ENCODE measurements at regions not wholly inside any gene's neighbourhood (a gene's known extent, or its start where the extent isn't known, plus 50 kb on each side); places are given as distances from the start of the nearest gene placed in this dataset.
"Not testable (repeated sequence)": the region's sequence is repeated elsewhere in the genome, so short reads cannot be mapped to it uniquely, and the experiment has no call there.

GRCh38 chr1:197850918-197851317, 51.5 kb upstream of the C1orf53 start:
- no peaks in the 10 kb centered on the region for H3K36me3 Mint-ChIP-seq
- ATAC-seq (no peak), DNase-seq (ENCODE audit: low spot score in 2 of 2) (no peak)
- H3K27ac Mint-ChIP-seq, result no peak overlapping the region
- H3K9me3 Mint-ChIP-seq, result no peaks in the 10 kb centered on the region
- no peak overlapping the region for H3K4me3 Mint-ChIP-seq
- H3K4me1 Mint-ChIP-seq, result no peaks in the 10 kb centered on the region

GRCh38 chr1:197850042-197850441, 52.4 kb upstream of the C1orf53 start:
- Mint-ChIP-seq H3K27ac (no peak overlapping the region), H3K36me3 (no peaks in the 10 kb centered on the region), H3K4me3 (no peak overlapping the region), H3K4me1 (no peaks in the 10 kb centered on the region), H3K9me3 (no peaks in the 10 kb centered on the region)
- ATAC-seq (no peak), DNase-seq (ENCODE audit: low spot score in 2 of 2) (no peak)

DNA sequence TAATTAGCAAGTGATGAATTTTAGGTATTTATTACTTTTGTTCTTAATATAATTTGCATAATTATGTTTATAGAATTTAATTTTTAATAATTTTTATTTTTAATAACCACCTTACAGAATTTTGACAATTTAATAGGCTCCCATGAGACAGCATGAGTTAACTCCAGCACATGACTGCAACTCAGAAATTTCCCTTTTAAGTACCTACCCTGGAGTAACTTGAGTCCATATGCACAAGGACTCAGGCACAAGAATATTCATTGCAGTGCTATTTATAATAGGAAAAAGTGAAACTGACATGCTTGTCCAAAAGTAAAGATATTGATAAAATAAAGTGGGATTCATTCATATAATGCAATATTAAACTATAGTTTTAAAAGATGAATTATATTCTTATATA, 54.1 kb upstream of the C1orf53 start:
- DNase-seq (ENCODE audit: low spot score in 2 of 2) (no peak), ATAC-seq (no peak)
- Mint-ChIP-seq H3K36me3 (no peaks in the 10 kb centered on the region), H3K4me1 (no peaks in the 10 kb centered on the region), H3K4me3 (no peak overlapping the region), H3K9me3 (no peaks in the 10 kb centered on the region), H3K27ac (no peak overlapping the region)

GRCh38 chr1:197845886-197846285, 56.5 kb upstream of the C1orf53 start:
- ATAC-seq (no peak), DNase-seq (ENCODE audit: low spot score in 2 of 2) (no peak)
- no peaks in the 10 kb centered on the region for H3K9me3 Mint-ChIP-seq

DNA sequence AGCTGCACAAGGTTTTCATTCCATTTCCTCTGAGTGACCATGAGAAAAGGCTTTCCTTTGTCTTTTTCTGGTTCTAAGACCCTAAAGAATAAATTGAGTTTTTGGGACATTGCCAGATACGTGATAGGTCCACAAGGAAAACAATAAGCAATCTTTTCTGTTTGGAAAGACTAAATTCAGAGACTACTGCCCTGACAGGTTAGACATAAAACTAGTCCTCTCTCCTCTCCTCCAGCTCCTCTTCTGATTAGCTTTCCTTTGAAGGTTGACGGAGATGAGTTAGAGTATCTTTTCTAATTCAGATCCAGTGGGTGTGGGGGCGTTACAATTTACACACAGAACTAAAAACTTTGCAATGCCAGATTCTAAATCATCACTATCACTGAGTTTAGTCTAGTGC, 57.8 kb upstream of the C1orf53 start:
- no peaks in the 10 kb centered on the region for H3K4me1 Mint-ChIP-seq
- no peaks in the 10 kb centered on the region for H3K9me3 Mint-ChIP-seq
- no peak overlapping the region for H3K27ac Mint-ChIP-seq
- no peak for DNase-seq (ENCODE audit: low spot score in 2 of 2)
- H3K36me3 Mint-ChIP-seq, result no peaks in the 10 kb centered on the region
- ATAC-seq, result no peak
- H3K4me3 Mint-ChIP-seq, result no peak overlapping the region

More at GRCh38 chr1:197845886-197846285, 56.5 kb upstream of the C1orf53 start:
- Mint-ChIP-seq H3K27ac (no peak overlapping the region), H3K4me3 (no peak overlapping the region), H3K4me1 (no peaks in the 10 kb centered on the region), H3K36me3 (no peaks in the 10 kb centered on the region)

GRCh38 chr1:197843401-197843800, 59.0 kb upstream of the C1orf53 start:
- Mint-ChIP-seq H3K4me3 (no peak overlapping the region), H3K36me3 (no peaks in the 10 kb centered on the region), H3K27ac (no peak overlapping the region), H3K9me3 (no peaks in the 10 kb centered on the region), H3K4me1 (no peaks in the 10 kb centered on the region)
- DNase-seq (ENCODE audit: low spot score in 2 of 2) (no peak), ATAC-seq (no peak)

DNA sequence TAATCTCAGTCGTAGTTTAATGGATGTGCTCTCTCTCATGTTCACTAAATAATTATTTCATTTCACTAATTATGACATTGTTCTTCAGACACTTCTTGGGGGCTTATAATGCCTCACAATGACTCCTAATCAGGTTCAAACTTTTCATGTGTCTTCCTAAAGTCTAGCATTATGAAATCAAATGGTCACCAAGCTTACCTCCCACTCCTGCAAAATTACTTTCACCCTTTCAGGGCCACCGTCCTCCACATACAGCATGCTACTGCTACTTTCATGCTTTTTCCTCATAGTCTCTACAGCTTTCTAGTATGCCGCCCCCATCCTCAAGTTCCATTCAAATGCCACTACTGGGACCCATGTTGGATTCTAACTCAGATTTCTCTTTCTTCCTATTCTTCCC, 59.8 kb upstream of the C1orf53 start:
- Mint-ChIP-seq H3K4me1 (no peaks in the 10 kb centered on the region), H3K27ac (no peak overlapping the region), H3K4me3 (no peak overlapping the region), H3K36me3 (no peaks in the 10 kb centered on the region), H3K9me3 (no peaks in the 10 kb centered on the region)
- no peak for DNase-seq (ENCODE audit: low spot score in 2 of 2)
- no peak for ATAC-seq

GRCh38 chr1:197841883-197842553, 60.4 kb upstream of the C1orf53 start:
- Mint-ChIP-seq H3K27ac (no peak overlapping the region), H3K4me3 (no peak overlapping the region), H3K4me1 (no peaks in the 10 kb centered on the region), H3K9me3 (no peaks in the 10 kb centered on the region), H3K36me3 (no peaks in the 10 kb centered on the region)
- no peak for DNase-seq (ENCODE audit: low spot score in 2 of 2)
- peak; percentile 36 for ATAC-seq

DNA sequence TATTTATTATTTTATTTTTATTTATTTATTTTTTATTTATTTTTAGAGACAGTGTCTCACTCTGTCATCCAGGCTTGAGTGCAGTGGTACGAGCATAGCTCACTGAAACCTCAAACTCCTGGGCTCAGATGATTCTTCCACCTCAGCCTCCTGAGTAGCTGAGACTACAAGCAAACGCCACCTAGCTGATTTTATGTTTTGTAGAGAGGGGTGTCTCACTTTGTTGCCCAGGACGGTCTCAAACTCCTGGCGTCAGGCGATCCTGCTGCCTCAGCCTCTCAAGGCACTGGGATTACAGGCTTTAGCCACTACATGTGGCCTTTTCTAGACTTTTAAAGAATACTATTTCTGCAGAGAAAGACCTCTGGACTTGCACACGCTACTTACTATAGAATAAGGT, 61.3 kb upstream of the C1orf53 start:
- no peak overlapping the region for H3K27ac Mint-ChIP-seq
- H3K9me3 Mint-ChIP-seq, result no peaks in the 10 kb centered on the region
- no peaks in the 10 kb centered on the region for H3K4me1 Mint-ChIP-seq
- no peak overlapping the region for H3K4me3 Mint-ChIP-seq
- H3K36me3 Mint-ChIP-seq, result no peaks in the 10 kb centered on the region
- no peak for DNase-seq (ENCODE audit: low spot score in 2 of 2)
- no peak for ATAC-seq

GRCh38 chr1:197839786-197840185, 62.6 kb upstream of the C1orf53 start:
- not testable (repeated sequence) for H3K4me1 Mint-ChIP-seq; H3K4me3 Mint-ChIP-seq; ATAC-seq; H3K9me3 Mint-ChIP-seq; H3K36me3 Mint-ChIP-seq; H3K27ac Mint-ChIP-seq; DNase-seq (ENCODE audit: low spot score in 2 of 2)

DNA sequence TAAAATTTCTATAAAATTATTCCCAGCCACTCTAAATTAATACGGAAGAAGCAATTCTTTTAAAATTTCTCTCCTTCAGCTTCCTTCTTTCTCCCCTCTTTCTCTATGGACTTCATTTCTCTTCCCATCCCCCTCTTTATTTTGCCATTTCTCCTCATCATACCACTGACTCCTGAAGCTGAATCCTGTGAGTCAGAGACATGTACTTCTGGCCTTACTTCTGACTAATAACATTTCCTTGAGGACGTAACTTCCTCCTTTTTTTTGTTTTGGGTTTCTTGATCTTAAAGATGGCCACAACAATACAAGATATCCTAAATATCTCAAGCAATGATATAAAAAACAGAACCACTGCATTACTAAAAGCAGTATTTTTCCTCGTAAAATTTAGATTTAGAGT, 63.6 kb upstream of the DENND1B start:
- H3K27ac Mint-ChIP-seq, result no peak overlapping the region
- H3K4me1 Mint-ChIP-seq, result no peaks in the 10 kb centered on the region
- no peak overlapping the region for H3K4me3 Mint-ChIP-seq
- H3K9me3 Mint-ChIP-seq, result no peaks in the 10 kb centered on the region
- ATAC-seq (peak; percentile 57), DNase-seq (ENCODE audit: low spot score in 2 of 2) (no peak)
- H3K36me3 Mint-ChIP-seq, result no peaks in the 10 kb centered on the region

- H3K36me3 Mint-ChIP-seq, result no peaks in the 10 kb centered on the region
- DNase-seq (ENCODE audit: low spot score in 2 of 2) (no peak), ATAC-seq (no peak)
- no peak overlapping the region for H3K4me3 Mint-ChIP-seq
- no peaks in the 10 kb centered on the region for H3K4me1 Mint-ChIP-seq
- H3K27ac Mint-ChIP-seq, result no peak overlapping the region
- no peaks in the 10 kb centered on the region for H3K9me3 Mint-ChIP-seq
These were observed 62.6 kb upstream of the DENND1B start for GRCh38 chr1:197837911-197838310.

DNA sequence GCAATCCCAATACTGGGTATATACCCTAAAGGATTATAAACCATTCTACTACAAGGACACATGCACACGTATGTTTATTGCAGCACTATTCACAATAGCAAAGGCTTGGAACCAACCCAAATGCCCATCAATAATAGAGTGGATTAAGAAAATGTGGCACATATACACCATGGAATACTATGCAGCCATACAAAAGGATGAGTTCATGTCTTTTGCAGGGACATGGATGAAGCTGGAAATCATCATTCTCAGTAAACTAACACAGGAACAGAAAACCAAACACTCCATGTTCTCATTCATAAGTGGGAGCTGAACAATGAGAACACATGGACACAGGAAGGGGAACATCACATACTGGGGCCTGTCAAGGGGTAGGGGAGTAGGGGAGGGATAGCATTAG, 61.1 kb upstream of the DENND1B start:
- not testable (repeated sequence) for H3K36me3 Mint-ChIP-seq, H3K27ac Mint-ChIP-seq, ATAC-seq

DNA sequence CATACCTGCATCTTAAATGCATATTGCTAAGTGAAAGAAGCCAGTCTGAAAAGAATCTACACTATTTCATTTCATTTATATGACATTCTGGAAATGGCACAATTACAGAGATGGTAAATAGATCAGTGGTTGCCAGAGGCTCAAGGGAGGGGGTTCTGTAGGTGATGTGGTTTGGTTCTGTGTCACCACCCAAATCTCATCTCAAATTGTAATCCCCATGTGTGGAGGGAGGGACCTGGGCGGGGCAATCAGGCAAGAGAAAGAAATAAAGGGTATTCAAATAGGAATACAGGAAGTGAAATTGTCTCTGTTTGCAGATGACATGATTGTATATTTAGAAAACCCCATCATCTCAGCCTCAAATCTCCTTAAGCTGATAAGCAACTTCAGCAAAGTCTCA, 53.7 kb upstream of the DENND1B start:
- H3K36me3 Mint-ChIP-seq, H3K4me3 Mint-ChIP-seq, ATAC-seq: not testable (repeated sequence)

More for the DNA sequence above, 61.1 kb upstream of the DENND1B start:
- H3K4me1 Mint-ChIP-seq; H3K9me3 Mint-ChIP-seq; H3K4me3 Mint-ChIP-seq; DNase-seq (ENCODE audit: low spot score in 2 of 2): not testable (repeated sequence)

GRCh38 chr1:197825541-197825940, 50.3 kb upstream of the DENND1B start:
- no peaks in the 10 kb centered on the region for H3K9me3 Mint-ChIP-seq
- H3K27ac Mint-ChIP-seq, result no peak overlapping the region
- no peak for ATAC-seq
- no peaks in the 10 kb centered on the region for H3K4me1 Mint-ChIP-seq
- no peaks in the 10 kb centered on the region for H3K36me3 Mint-ChIP-seq
- no peak for DNase-seq (ENCODE audit: low spot score in 2 of 2)
- H3K4me3 Mint-ChIP-seq, result no peak overlapping the region

More for the DNA sequence above, 53.7 kb upstream of the DENND1B start:
- not testable (repeated sequence) for H3K27ac Mint-ChIP-seq; H3K9me3 Mint-ChIP-seq; H3K4me1 Mint-ChIP-seq; DNase-seq (ENCODE audit: low spot score in 2 of 2)
